KG1 (cell line): ENCODE measurements at regions not wholly inside any gene's neighbourhood (a gene's known extent, or its start where the extent isn't known, plus 50 kb on each side); places are given as distances from the start of the nearest gene placed in this dataset.
"Not testable (repeated sequence)": the region's sequence is repeated elsewhere in the genome, so short reads cannot be mapped to it uniquely, and the experiment has no call there.

Source experiments
- DNase-seq: peaks from one replicate; lab custom pipeline; 2025; lab: John Stamatoyannopoulos, UW

GRCh38 chrX:122566401-122566800 is 617.7 kb upstream of the GRIA3 start:
- DNase-seq = no peak

- no peak for DNase-seq
Measured at GRCh38 chrX:122567911-122568310, 616.2 kb upstream of the GRIA3 start.

GRCh38 chrX:122572461-122572860 is 611.6 kb upstream of the GRIA3 start:
- DNase-seq = no peak

GRCh38 chrX:122579036-122579435 is 605.0 kb upstream of the GRIA3 start:
- DNase-seq = no peak

GRCh38 chrX:122579526-122579925 is 604.6 kb upstream of the GRIA3 start:
- DNase-seq = no peak

- no peak for DNase-seq
Measured at GRCh38 chrX:122582280-122582974, 601.7 kb upstream of the GRIA3 start.

- no peak for DNase-seq
Measured at GRCh38 chrX:122582975-122583305, 601.1 kb upstream of the GRIA3 start.

- DNase-seq = no peak
Measured at GRCh38 chrX:122583551-122583950, 600.5 kb upstream of the GRIA3 start.

GRCh38 chrX:122584981-122585380 is 599.1 kb upstream of the GRIA3 start:
- no peak for DNase-seq

GRCh38 chrX:122586831-122587230 is 597.2 kb upstream of the GRIA3 start:
- no peak for DNase-seq

GRCh38 chrX:122591546-122591945 is 592.5 kb upstream of the GRIA3 start:
- DNase-seq = no peak

- DNase-seq = no peak
Measured at GRCh38 chrX:122596998-122597397, 587.1 kb upstream of the GRIA3 start.

GRCh38 chrX:122622795-122623194 is 561.3 kb upstream of the GRIA3 start:
- no peak for DNase-seq

GRCh38 chrX:122625239-122625638 is 558.8 kb upstream of the GRIA3 start:
- DNase-seq = no peak

- DNase-seq = no peak
Measured at GRCh38 chrX:122625821-122626220, 558.3 kb upstream of the GRIA3 start.

- DNase-seq = no peak
Measured at GRCh38 chrX:122626871-122627270, 557.2 kb upstream of the GRIA3 start.

- DNase-seq = no peak
Measured at GRCh38 chrX:122641136-122641535, 542.9 kb upstream of the GRIA3 start.

GRCh38 chrX:122641826-122642225 is 542.3 kb upstream of the GRIA3 start:
- no peak for DNase-seq

- not testable (repeated sequence) for DNase-seq
Measured at GRCh38 chrX:122655256-122655655, 528.8 kb upstream of the GRIA3 start.

- no peak for DNase-seq
Measured at GRCh38 chrX:122666601-122667000, 517.5 kb upstream of the GRIA3 start.

- DNase-seq = no peak
Measured at GRCh38 chrX:122667667-122668066, 516.4 kb upstream of the GRIA3 start.

GRCh38 chrX:122703762-122704161 is 480.3 kb upstream of the GRIA3 start:
- DNase-seq = no peak

GRCh38 chrX:122739770-122740169 is 444.3 kb upstream of the GRIA3 start:
- no peak for DNase-seq

GRCh38 chrX:122770581-122770980 is 413.5 kb upstream of the GRIA3 start:
- DNase-seq = no peak

- no peak for DNase-seq
Measured at GRCh38 chrX:122771933-122772332, 412.1 kb upstream of the GRIA3 start.
